ENCODE measurements at regions not wholly inside any gene's neighbourhood (a gene's known extent, or its start where the extent isn't known, plus 50 kb on each side); places are given as distances from the start of the nearest gene placed in this dataset.

DNA sequence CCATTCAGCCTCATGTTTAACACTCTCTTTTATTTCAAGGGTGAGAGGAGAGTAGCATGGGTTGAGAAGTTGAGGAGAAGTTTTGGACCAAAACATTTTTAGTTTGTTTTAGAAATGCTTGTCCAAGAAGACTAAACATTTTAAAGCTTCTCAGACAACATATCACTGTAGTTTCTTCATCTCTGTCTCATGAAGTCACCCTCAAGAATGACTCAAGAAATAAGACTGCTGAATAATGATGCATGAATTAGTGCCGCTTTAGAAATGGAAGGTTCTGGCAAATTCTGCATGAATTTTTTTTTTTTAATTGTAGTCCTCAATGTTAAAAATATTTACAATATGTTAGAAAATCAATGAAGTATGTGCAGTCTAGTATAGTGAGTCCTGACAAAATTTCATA, 422.7 kb upstream of the ARGLU1 start:
- DNase-seq = no peak

DNA sequence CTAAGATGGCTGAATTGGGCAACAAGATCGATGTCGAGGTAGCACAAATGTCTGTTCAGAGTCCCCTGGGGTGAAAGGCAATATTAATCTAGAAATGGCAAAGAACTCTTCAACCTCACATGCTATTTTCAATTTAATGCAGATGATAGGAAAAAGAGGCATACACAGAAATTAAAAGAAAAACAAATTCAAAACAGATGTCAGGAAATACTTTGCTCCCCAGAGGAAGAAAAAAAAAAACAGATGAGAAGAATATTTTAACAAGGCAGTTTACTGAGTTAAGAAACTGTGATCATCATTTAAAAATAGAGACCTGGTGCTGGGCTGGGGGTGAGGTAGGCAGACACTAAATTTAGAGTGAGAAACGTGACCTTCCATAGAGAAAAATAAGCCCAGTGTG, 421.9 kb upstream of the ARGLU1 start:
- DNase-seq = no peak

DNA sequence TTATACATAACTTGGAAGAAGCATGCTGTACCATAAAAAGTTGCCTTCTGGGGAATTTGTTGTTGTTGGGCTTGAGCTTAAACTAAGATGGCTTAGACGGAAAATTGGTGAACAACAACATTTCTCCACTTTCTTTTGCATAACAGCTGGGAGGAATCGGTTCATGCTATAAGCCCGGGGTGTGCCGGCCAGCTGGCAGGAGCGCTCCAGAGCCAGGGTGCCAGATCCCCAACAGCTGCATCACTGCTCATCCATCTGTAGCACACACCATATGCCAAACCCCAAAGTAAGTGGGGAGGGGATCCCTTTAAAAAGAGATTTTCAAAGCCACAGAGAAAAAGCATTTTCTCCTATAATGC, 419.5 kb upstream of the ARGLU1 start:
- DNase-seq = no peak

DNA sequence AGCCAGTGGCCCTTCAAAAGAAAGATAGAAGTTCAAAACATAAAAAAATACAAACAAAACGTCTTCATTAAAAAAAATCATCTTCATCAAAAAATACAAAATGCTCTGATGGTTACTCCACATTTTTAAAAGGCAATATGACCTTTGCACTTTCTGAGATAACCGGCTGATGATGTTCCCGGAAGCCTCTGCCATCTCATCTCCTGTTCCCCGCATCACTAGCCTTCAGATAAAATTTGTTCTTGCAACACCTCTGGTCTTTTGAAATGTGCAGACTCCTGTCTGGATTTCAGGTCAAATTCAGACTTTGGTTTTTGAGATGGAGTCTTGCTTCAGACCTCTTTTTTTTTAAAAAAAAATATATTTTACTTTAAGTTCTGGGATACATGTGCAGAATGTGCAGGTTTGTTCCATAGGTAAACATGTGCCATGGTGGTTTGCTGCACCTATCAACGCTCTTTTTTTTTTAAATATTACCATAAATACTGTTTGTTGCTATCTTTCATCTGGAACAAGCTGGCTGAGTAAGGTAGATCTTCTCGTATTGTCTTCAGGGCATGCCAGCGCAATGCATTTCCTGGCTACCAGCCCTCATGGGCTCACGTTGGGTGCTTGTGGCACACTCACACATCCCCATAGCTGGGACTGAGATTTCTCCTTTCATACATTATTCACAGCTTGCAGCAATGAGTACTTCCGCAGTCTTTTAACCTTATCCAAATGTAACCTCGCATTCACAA, 418.9 kb upstream of the ARGLU1 start:
- no peak for DNase-seq

DNA sequence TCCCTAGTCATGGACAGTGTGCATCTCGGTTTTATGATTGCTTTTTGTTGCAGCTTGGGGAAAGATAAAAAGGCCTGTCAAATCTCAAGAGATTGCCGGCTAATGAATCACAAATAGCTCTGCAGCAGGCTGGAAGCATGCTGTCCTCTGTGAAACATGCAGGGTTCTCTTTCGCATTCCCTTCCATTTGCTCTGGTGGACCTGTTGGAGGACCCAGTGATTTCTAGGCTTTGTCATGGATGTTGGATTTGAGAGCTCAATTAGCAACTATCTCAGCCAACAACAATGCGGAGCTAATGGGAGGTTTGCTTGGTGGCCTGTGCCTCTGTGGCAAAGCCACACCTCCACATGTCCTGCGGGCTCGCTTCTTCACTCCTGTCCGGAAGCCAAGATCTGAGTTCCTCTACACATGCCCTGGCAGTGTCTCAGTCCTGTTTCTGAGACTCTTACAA, 418.1 kb upstream of the ARGLU1 start:
- no peak for DNase-seq

DNA sequence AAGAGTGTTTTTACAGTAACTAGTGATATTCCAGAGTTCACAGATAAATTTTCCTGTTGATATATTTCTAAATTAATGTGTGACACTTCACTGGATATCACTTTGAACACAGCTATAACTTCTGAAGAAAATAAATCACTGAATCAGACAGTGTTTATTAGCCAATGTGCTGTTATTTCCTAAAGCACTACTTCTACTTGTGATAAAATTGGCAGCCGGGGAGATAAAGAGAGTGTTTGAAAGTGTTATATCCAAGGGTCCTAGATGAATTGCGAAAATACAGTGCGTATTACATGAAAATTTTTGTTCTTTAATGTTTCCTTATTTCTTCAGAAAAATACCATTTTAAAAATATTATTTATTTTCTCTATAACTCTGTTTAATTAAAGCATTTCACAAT, 417.5 kb upstream of the ARGLU1 start:
- no peak for DNase-seq

DNA sequence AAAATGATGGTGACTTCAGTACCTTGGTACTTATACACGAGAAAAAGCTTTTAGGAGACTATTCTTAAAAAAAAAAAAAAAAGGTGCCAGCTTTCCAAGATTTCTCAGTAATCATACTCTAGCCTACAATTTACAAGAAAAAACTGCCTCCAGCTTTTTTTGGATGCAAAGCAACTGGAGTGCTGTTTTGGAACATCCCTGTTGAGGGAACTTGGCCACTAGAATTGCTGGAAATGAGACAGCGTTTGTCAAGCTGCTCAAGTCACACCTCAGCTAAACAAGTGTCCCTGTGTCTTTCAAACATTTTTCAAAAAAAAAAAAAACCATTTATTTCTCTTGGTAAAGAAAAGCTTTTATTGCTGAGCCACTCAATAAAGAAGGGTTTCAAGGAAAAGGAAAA, 413.1 kb upstream of the ARGLU1 start:
- no peak for DNase-seq

DNA sequence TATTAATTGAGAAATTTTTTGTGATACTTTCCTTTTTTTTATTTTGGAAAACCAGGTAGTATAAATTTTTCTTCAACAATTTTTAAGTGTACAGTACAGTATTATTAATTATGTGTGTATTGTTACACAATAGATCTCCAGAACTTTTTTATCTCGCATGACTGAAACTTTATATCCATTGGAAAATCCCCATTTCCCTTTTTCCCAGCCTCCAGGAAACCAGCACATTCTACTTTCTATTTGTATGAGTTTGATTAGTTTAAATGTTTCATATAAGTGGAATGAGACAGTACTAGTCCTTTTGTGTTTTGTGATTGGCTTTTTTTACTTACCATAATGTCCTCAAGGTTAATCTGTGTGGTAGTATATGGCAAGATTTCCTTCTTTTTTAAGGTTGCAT, 399.5 kb upstream of the ARGLU1 start:
- DNase-seq = no peak

DNA sequence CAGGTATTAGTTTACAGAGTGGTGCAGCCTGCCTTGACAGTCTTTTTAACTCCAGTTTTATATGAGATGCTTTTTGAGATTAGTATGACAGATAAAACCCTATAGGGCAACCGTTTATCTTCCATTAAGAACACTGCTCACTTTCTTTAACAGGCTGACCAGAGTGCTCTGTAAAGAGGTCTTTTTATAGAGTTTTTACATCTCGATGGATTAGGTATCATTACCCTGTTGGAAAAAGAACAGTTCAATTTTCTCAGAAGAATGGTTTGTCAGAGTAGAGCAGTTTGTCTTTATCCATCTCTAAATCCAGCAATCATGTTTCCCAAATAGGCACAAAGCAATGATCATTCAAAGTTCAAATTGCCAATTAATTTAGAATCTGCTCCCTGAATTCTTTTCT, 395.2 kb upstream of the ARGLU1 start:
- no peak for DNase-seq

DNA sequence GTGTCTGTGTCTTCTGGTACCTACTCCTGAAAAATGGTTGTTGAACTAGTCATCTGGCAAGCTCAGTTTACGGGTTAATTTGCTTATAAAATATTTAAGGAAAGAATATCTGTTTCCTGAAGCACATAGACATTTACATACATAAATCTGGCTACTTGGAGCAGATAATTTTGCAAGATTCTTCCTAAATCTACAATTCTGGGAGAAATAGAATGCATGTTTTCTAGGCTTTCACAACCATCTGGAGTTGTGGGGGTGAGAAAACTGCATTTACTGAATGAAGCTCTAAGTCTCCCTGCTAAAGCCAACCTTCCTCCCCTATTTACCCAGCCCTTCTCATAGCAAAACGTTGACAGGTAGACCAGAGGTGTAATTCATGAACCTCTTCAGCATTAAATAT, 393.7 kb upstream of the ARGLU1 start:
- DNase-seq = no peak

DNA sequence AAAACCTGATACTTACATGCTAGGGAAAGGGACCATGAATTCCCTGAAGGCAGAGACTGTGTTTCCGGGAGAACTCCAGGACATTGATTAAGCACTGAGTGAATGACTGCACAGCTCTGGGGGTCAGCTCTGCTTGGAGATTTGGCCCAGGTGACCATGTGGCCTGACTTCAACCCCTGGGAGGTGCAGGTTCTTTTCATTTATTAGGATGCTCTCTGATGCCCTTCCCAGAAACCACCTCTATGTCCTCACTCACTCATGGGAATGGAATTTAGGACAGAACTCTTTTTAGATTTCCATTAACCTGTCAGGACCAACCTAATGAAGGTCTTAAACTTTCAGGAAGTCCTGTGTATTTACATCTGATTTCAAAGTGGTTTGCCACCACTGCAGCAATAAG, 393.3 kb upstream of the ARGLU1 start:
- DNase-seq = no peak

DNA sequence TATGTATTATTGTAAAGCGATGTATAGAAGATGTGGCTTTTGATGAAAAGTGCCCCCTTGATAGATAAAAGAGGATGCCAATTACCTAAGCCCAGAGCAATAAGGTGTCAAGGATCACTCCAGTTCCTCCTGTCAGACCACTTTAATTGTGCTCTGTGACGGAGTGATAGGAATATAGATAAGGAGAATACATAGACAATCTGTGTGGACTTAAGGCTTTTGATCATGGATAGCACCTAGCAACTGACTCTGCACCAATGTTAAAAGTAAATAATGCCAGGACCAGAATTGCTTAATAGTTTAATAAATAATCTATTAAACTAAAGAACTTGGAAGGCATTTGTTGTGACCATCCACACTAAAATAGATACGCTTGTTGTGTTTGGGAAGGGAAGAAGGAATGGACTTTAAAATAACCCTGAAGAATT, 390.7 kb upstream of the ARGLU1 start:
- no peak for DNase-seq

DNA sequence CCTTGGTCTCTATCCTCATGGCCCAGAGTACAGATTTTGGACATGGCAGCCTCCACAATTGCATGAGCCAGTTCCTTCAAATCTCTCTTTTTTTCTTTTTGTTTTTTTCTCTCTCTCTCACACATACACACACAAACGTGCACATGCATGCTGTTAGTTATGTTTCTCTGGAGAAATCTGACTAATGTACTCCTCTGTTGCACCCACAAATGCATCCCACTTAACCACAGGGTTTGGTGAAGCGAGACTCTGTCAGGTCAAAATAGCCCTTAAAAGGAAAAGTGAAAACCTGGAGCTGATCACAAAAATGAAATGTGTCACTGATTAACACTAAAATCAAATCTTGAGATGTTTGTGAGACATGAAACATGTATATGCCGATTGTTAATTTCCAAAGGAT, 374.6 kb upstream of the ARGLU1 start:
- DNase-seq = no peak

DNA sequence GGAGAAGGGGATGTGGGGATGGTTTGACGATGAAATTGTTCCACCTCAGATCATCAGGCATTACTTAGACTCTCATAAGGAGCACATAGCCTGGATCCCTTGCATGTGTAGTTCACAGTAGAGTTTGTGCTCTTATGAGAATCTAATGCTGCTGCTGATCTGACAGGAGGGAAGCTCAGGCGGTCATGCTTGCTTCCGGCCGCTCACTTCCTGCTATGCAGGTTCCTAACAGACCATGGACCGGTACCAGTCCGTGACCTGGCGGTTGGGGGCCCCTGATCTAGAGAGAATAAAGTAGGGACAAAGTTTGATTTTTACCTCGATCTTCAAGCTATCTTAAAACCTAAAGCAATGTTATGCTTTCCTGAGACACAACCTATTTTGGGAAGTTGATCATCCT, 373.8 kb upstream of the ARGLU1 start:
- no peak for DNase-seq

DNA sequence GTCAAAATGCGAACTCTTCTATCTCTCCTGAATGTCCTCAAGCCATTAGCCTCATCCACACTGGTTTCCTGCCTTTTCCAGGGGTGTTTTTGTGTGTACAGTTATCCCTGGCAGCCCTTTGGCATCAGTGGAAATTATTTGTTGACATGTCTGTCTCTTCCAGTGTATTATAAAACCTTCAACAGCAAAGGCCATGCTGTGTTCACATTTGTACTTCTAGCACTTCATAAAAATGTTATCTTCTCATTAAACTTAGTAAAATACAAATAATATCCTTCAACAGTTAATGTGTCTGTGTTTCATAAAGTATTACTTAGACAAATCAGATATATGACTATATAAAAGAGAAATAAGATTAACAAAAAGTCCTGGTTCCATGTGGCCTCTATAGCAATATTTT, 359.5 kb upstream of the ARGLU1 start:
- DNase-seq = no peak

DNA sequence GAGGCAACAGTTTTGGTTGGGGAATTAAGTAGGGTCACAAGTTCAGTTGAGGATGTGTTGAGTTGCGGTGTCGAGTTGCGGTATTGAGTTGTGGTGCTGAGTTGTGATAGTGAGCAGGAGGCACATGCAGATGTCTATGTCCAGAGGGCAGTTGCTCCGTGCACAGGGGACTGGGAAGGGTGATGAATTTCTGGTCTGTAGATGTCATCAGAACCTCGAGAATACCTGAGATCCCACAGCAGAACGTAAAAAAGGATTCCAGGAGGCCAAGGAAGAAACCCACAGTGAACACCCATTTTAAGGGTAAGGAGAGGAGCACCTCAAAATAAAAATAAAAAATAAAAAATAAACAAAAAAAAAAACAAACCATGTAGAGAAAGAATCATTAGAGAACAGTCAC, 354.4 kb upstream of the ARGLU1 start:
- DNase-seq = no peak

DNA sequence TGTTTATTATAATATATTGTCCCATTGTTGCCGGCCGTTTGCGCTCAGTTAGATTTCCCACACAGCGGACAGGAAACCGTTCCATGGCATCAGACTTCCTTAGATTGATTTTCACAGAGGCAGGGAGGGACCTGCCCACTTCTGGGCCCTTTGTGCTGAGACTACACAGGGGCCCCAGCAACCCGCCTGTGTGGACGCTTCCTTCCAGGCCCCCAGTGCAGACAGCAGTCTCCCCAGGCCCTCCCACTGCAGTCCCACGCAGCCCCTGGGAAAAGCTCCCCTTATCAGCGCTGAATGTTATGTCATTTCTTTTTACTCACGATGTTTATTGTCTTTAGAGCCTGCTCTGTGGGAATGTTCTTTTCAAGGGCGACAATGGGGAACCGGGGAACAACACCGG, 351.7 kb upstream of the ARGLU1 start:
- DNase-seq = no peak

DNA sequence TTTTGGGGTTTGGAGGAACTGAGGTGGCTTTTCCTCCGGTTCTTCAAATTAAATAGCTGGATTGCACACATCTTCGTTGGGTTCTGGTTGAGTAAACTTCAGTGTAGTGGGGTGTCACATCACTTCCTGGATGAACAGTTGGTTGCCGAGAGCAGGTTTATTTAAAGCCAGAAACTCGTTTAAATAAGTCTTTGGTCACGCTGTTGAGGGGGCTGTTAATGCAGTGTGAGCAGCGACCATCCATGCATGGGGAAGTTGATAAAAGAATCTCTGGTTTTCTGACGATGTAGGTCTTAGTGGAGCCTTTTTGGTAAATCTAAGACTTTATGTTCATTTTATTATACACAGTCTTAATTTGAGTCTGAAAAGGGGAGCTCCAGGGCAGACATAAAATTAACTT, 351.2 kb upstream of the ARGLU1 start:
- no peak for DNase-seq

DNA sequence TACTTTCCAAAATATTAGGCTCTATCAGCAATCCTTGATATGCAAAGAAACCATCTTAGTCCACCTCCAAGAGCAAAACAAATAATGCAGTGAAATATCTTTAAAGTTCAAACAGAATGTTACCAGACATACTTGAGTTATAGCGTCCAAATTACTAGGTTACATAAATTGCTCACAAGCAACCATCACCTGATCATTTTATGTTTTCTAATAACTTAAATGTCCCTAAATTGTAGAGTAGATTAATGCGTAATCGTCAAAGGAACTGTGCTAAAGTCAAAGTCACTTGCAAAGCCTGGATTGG, 350.6 kb upstream of the ARGLU1 start:
- no peak for DNase-seq

DNA sequence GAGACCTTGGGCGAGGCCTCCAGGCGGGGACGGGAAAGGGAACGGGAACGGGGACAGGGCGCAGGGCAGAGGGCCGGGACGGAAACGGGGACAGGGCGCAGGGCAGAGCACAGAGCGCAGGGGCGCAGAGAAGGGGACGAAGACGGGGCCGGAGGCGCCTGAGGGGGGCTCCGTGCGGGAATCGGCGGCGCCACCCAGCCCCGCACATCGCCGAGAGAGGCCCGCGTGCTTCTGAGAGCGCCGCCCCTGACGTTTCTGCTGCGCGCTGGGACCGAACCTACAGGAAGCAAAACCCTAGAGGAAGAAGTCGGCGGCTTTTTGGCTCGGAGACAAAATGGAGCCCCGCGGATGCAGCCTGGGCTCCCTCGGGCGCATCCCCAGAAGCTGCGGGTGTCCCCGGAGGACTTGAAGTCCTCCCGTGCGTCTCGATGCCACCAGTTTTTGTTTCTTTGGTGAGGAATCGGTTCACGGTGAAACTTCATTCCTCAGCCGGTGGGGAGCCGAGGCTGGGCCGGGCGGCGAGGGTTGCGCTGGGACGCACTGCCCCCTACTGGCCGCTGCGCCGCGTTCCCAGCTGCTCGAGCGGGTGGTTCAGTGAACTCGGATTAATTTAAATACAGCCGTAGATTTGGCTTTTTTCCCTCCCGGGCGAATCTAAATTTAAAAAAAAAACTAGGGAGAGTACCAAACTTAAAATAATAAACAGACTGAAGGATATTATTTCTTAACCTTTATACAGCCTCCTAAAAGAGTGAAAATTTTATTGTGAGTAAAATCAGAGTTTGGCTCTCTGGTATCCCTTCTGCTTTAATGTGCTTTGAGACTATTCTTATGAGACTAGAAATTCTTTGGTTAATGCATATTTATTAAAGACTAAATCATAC, 350.0 kb upstream of the ARGLU1 start:
- peak; percentile 60 for DNase-seq

DNA sequence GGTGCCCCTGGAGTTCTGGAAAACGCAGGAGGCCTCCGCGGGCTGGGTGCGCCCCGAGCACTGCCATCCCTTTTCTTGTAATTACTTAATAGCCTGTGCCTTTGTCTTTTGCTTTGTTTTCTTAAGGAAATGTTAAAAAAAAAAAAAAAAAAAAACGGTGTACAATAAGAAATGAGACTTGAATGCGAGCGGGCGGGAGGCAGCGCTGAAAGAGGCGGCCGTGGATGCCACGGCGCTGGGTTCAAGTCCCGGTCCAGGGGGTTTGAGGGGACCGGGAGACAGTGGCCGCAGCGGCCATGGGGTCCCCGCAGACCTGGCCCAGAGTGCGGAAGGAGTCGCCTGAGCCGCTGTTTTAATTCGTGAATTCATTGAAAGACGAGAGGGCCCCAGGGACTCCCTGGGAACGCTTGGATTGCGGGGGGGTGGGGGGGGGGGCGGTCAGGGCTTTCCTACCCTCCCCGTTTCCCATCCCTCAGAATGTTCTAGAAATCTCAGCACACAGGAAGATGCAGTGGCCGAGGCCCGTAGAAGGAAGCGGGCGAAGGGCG, 349.2 kb upstream of the ARGLU1 start:
- no peak for DNase-seq

DNA sequence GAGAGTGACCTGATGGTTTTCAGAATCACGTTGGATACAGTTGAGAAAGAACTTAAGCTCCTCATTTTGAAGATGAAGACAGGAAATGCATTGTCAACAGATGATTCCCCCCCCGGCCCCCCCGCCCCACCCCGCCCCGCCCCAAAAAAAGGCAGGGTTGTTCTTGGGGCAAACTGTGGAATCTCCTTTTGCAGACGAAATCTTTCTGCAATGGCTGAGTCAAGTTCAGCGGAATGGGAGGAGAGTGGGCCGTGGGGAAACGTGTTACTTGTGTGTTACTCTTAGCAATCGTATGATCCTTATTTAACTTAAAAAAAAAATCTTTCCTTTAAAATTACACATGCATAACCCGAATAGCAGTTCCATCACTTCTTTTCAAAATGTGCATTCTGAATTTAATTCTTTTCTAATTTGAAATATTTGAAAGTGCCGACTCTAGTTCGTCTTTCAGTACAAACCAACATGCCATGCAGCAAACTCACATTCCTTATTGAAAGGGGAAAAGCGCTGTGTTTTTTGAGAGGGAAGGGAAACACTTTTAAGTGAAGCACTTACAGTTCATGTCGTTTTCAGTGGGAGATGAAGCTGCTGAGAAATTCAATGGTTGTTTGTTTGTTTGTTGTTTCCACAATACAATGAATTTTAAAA, 348.5 kb upstream of the ARGLU1 start:
- DNase-seq = no peak

DNA sequence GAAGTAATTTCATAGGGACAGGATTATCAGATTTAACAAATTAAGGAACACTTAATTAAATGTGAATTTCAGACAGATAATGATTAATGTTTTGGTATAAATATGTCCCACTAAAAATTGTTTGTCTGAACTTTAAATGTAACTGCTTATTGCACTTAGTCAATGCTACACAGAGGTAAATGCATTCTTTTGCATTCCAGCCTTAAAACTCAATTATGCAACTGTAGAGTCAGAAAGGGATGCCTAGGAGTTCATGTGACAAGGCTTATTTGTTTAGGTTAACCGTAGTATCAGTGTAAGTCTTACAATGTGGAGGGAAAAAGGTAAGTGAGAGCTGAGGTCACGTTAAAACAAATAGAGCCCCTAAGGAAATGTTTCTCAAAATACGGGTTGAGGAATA, 347.2 kb upstream of the ARGLU1 start:
- no peak for DNase-seq

DNA sequence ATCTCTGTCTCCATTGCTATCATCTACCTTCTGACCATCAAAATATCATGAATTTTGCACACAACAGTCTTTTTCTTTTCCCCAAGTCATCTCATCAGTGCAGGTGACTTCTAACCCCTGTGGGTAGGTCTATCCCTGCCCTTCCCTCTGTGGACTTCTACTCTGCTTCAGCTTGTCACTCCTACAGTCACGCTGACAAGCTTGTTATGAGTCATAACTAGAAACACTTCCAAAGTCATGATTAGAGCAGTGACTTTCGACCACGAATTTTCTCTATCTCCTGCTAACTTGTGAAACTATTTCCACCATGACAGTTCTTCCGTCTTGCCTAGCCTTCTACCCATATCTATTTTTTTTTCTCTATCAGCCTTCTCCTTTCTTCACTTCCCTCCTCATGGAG, 343.7 kb upstream of the ARGLU1 start:
- no peak for DNase-seq
